RPMI7951 (cell line): ENCODE measurements at regions not wholly inside any gene's neighbourhood (a gene's known extent, or its start where the extent isn't known, plus 50 kb on each side); places are given as distances from the start of the nearest gene placed in this dataset.
"Not testable (repeated sequence)": the region's sequence is repeated elsewhere in the genome, so short reads cannot be mapped to it uniquely, and the experiment has no call there.

Source experiments
- DNase-seq: peaks from one replicate; pipeline ENCODE4 v3.0.0-alpha.2; 2012; ENCODE audit warnings: low read depth

- no peak for DNase-seq
Observed at GRCh38 chr12:67759829-67760228, 111.3 kb downstream of the DYRK2 start.

DNA sequence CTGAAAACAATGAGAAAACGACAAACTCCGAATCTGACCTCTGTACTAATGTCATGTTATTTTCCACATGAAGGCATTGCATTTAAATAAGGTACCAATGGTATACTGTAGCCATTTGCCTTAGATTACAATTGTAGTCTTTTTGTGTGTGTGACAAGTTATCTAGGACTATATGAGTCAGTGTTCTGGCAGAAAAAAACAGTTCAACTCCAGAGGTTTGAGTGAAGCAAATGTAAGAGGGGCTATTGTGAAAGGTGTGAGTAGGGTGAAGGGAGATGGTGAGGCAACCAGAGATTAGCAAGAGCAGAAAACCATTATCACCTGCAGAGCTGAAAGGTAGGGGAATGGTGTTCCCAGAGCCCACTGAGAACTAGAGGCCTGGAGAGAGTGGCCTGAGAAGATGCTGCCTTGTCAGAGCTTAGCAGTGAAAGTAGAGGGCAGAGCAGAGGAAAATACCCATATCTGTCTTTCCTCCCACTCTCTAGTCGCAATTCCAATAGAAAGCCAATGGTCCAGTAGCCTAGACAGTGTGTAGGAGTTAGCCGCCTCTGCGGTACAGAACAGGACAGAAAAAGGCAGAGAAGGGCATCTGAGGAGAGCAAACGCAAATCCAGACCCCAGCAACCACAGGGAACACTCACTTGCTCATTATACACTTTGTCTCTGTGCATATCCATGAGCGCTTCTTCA lies 112.2 kb downstream of the DYRK2 start:
- no peak for DNase-seq

DNA sequence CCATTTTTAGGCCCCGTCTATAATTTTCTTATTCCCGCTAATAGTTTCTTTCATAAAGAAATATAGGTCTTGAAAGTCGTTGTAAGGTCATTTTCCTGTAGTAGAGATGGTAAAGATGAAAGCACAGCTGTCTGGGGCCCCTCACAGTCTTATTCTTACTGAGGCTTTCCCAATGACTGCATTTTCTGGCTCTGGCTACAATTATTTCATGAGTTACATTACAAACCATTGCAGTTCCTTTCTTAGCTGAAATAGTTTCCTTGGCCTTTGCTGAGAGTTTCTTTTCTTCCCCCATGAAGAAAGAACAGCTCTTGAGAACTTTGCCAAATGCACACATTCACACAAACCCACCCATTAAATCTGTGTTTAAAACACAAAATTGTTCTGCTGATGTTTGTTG lies 113.0 kb downstream of the DYRK2 start:
- DNase-seq, result no peak

GRCh38 chr12:67764055-67764454 lies 115.5 kb downstream of the DYRK2 start:
- DNase-seq, result no peak

DNA sequence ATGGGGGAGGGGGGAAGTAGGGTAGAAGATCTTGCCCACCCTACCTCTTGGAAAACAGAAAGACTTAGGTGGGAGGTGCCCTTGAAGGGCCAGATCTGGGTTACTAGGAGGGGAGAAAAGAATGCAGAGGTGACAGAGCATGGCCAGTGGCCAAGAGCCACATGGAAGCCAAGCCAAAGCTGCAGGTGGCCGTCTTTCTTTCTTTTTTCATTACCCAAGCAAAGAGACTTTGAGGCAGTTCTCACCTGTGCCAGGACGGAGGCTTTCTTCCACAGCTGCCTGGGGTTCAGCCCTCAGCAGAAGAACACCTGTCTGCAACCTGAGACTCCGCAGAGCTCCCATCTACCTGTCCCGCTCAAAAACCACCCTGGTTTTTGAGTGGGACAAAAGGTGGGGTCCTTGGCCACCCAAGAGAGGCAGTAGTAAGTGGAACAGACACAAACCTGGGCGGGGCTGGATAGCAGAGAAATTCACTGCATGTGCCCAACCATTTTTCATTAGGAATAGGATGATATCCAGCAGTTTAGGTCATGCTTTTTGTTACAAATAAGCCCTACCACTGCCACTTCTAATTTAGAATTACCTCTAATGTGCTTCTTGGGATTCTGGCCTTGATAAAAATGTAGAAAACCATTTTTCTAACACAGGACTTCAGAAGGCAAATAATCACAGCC lies 116.5 kb downstream of the DYRK2 start:
- DNase-seq, result no peak

- DNase-seq, result peak; percentile 92
Observed at GRCh38 chr12:67765776-67766766, 117.5 kb downstream of the DYRK2 start.

DNA sequence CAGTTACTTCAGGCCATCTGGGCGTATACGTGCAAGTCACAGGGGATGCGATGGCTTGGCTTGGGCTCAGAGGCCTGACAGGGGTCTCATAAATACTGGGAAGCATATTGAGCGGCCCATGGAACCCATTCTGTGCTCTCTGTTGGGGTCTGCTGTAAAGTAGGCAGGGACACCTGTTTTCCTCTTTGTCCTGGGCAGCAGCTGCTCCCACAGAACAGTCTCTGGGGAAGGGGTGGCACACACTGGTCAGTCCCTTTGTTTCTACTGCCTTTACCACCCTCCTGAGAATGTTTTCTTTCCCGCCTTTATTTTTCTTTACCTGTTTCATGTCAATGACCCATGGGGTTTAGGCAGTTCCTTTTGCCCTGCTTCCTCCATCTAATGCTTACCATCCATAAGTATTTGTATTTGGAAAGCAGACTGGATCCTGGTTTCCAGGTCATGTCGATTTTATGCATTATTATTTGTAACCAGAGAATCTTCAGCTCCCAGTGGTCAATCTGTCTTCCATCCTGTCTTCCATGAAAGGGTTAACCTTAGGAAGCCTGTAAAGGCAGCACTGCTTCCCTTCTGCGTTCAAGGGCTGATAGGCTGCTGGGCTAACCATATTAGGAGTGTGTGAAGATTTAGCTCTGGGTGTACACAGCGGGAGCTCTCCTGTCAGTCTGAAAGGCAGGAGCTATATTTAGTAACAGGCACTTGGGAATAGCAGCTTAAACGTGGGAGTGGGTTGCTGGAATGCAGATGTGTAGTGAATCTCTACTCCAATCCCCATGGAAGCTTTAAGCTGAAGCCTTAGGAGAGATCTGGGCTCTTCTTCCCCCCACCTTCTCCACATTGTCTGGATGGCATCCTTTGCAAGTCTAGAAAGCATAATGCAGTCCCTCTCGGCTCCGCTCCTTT lies 124.0 kb downstream of the DYRK2 start:
- DNase-seq, result peak; percentile 65

- DNase-seq, result no peak
Observed at GRCh38 chr12:67773896-67774295, 125.4 kb downstream of the DYRK2 start.

DNA sequence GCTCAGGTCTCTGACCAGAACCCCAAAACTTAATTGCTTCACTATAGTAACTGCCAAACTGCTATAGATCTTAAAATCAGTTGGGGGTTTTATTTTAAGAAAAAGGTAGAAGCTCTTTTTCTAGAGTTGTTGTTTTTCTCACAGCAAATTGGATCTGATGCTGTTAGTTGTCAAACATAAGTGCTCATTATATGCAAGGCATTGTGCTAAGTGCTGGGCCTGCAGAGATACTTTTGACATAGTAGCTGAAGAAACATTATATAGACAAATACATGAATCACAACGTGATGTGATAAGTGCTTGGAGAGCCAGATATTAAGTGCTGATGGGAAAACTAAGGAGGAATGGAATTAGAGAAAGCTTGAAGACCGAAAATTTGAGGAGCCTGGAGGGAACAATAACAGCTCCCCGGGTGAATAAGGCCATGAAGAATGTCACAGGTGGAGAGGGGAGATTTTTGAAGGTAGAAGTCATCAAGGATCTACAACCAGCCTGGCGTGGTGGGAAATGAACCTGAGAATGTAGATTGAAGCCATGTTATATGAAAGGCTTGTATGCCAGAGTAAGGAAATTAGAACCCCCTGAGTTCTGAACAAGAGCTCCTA lies 126.5 kb downstream of the DYRK2 start:
- DNase-seq, result no peak

- DNase-seq, result peak; percentile 46
Observed at GRCh38 chr12:67780580-67781084, 132.1 kb downstream of the DYRK2 start.

DNA sequence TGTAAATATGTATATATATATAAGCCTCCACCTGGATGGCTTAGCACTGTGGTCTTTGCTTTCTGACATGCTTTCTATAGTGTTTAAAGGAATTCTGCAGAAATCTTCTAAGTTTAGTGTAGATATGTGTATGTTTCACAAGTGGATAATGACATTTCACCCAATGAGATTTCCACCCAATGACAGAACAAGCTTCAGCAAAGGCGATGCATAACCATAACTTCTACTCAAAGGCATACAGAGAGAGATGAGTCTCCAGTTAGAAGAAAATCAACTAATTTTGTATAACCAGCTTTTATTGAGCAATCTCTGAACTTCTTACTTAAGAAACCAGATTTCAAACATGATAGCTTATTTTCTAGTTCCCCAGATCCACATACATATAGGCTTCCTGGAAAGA lies 134.0 kb downstream of the DYRK2 start:
- DNase-seq, result no peak

GRCh38 chr12:67783393-67783792 lies 134.8 kb downstream of the DYRK2 start:
- DNase-seq, result no peak

- DNase-seq, result peak; percentile 59
Observed at GRCh38 chr12:67784831-67785230, 136.3 kb downstream of the DYRK2 start.

DNA sequence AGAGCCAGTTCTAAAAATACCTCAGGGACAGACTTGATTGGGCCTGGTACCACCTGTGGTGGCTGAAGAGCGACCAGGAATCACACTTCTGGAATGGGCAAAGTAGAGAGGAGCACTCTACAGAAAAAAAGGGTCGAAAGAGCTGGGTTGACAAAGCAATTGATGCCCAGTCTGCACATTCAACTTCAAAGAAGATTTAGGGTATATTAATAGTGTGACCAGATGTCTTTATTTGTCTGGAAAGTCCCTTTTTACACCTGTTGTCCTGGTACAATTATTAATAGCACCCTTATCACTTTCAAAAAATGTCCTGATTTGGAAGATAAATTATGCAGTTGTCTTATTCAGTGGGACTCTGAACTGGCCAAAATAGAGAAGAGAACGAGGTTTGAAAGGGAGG lies 137.5 kb downstream of the DYRK2 start:
- no peak for DNase-seq

DNA sequence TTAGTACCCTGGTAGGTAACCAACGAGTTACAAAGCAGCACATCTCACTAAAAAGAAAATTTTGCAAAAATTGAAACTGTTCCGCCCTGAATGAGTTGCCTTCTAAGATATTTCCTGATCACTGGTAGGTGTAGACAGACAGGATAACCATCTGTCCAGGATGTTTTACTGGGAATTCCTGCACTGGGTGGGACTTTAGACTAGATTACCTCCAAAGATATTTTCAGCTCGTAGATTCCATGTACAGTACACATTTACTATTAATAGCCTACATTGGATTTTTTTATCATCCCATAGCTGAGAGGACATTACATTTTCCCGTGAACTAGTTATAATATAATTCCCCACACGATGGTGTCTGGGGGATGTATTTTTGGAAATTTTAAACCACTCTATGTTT lies 139.6 kb downstream of the DYRK2 start:
- DNase-seq, result no peak

DNA sequence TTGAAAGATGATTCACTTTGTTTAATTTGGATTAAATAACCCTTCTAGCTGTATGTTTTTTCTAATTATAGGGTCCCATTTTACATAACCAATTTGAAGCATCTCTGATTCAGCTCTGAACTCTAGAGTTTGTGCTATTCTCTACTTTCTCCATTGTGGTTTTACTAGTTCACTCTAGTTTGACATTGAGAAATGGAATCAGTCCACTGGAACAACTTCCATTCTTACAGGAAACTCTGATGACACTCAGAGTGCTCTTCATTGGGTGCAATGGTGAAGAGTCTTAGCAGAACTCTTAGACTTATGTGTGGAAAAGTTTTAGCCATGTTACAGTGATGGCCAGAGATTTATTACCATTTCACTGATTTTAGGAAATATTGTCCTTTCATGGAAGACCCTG lies 140.7 kb downstream of the DYRK2 start:
- DNase-seq, result no peak

GRCh38 chr12:67790660-67791059 lies 142.1 kb downstream of the DYRK2 start:
- no peak for DNase-seq

GRCh38 chr12:67791362-67791761 lies 142.8 kb downstream of the DYRK2 start:
- DNase-seq, result not testable (repeated sequence)

DNA sequence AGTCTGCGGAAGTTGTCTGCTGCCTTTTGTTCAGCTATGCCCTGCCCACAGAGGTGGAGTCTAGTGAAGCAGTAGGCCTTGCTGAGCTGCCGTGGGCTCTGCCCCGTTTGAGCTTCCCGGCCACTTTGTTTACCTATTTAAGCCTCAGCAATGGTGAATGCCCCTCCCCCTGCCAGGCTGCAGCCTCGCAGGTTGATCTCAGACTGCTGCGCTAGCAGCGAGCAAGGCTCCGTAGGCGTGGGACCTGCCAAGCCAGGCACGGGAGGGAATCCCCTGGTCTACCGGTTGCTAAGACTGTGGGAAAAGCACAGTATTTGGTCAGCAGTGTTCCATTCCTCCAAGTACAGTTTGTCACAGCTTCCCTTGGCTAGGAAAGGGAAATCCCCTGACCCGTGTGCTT lies 143.6 kb downstream of the DYRK2 start:
- no peak for DNase-seq

DNA sequence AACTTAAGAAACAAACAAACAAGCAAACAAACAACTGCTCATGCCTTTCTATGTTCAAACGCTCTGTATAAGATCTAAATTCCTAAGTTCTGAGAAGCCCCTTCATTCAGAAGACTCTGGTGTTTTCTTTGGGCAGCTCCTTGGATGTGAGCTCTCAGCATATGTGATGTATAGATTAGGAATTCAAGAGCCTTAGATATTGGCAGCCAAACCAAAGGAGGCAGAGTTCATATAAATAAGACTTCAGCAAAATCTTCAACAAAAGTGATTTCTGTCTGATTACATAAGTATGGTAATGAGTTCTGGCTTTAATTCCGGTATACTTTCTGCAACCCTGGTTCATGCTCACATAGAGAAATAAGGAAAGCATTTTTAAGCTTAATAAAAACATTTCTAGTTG lies 145.6 kb downstream of the DYRK2 start:
- no peak for DNase-seq

- no peak for DNase-seq
Observed at GRCh38 chr12:67795236-67795635, 146.7 kb downstream of the DYRK2 start.
